Trophoblast cell (in vitro differentiated cells and primary cell): ENCODE measurements at regions not wholly inside any gene's neighbourhood (a gene's known extent, or its start where the extent isn't known, plus 50 kb on each side); places are given as distances from the start of the nearest gene placed in this dataset.

Source experiments
- DNase-seq, 2 donors: peaks; one replicate each; pipeline ENCODE4 v3.0.0-alpha.2; 2016
- H2AFZ ChIP-seq: 2 replicates; pipeline ENCODE4 v1.6.1; 2013; ENCODE audit warnings: low read length, moderate library complexity, mild to moderate bottlenecking; ENCODE audit not compliant: insufficient read depth, poor library complexity
- H2AK5ac ChIP-seq: 2 replicates; pipeline ENCODE4 v1.6.1; 2013; ENCODE audit warnings: mild to moderate bottlenecking, low read length
- H2BK120ac ChIP-seq: 2 replicates; pipeline ENCODE4 v1.6.1; 2013; ENCODE audit warnings: low read length, mild to moderate bottlenecking, moderate library complexity; ENCODE audit not compliant: insufficient read depth, poor library complexity
- H2BK12ac ChIP-seq: 2 replicates; pipeline ENCODE4 v1.6.1; 2013; ENCODE audit warnings: mild to moderate bottlenecking, low read length, moderate library complexity
- H2BK5ac ChIP-seq: 2 replicates; pipeline ENCODE4 v1.6.1; 2013; ENCODE audit warnings: low read length, low read depth, moderate library complexity, mild to moderate bottlenecking; ENCODE audit not compliant: poor library complexity
- H3K14ac ChIP-seq: 2 replicates; pipeline ENCODE4 v1.6.1; 2013; ENCODE audit warnings: mild to moderate bottlenecking, low read length
- H3K18ac ChIP-seq: 2 replicates; pipeline ENCODE4 v1.6.1; 2013; ENCODE audit warnings: mild to moderate bottlenecking, low read length
- H3K23ac ChIP-seq: 2 replicates; pipeline ENCODE4 v1.6.1; 2013; ENCODE audit warnings: low read length
- H3K27ac ChIP-seq: 2 replicates; pipeline ENCODE4 v1.5.1; 2013; ENCODE audit warnings: low read depth, mild to moderate bottlenecking, inconsistent platforms, low read length, moderate library complexity
- H3K27me3 ChIP-seq: 2 replicates; pipeline ENCODE4 v1.6.1; 2013; ENCODE audit warnings: inconsistent platforms, mild to moderate bottlenecking, low read length, moderate library complexity; ENCODE audit not compliant: insufficient read depth
- H3K36me3 ChIP-seq, 2 experiments: 1 replicate in 1 of 2; 2 replicates in 1 of 2; pipeline ENCODE4 v1.6.1; 2013; ENCODE audit warnings: low read length in 2 of 2, mild to moderate bottlenecking in 2 of 2, moderate library complexity in 1 of 2; ENCODE audit not compliant: insufficient read depth in 2 of 2, control insufficient read depth in 1 of 2
- H3K4ac ChIP-seq: 2 replicates; pipeline ENCODE4 v1.6.1; 2013; ENCODE audit warnings: low read depth, mild to moderate bottlenecking, low read length, moderate library complexity
- H3K4me1 ChIP-seq, 2 experiments: 1 replicate in 1 of 2; 2 replicates in 1 of 2; pipeline ENCODE4 v1.6.1; 2013; ENCODE audit warnings: low read length in 2 of 2, mild to moderate bottlenecking in 2 of 2, moderate library complexity in 1 of 2; ENCODE audit not compliant: insufficient read depth in 2 of 2, control insufficient read depth in 1 of 2
- H3K4me2 ChIP-seq: 2 replicates; pipeline ENCODE4 v1.6.1; 2013; ENCODE audit warnings: inconsistent platforms, mild to moderate bottlenecking, low read length, moderate library complexity
- H3K4me3 ChIP-seq: 2 replicates; pipeline ENCODE4 v1.5.1; 2013; ENCODE audit warnings: mild to moderate bottlenecking, low read depth, low read length, inconsistent platforms
- H3K79me1 ChIP-seq: one replicate; pipeline ENCODE4 v1.6.1; 2013; ENCODE audit warnings: low read length
- H3K79me2 ChIP-seq: 2 replicates; pipeline ENCODE4 v1.6.1; 2013; ENCODE audit warnings: low read length, mild to moderate bottlenecking; ENCODE audit not compliant: control insufficient read depth, insufficient read depth, poor library complexity
- H3K9ac ChIP-seq: 2 replicates; pipeline ENCODE4 v1.6.1; 2013; ENCODE audit warnings: mild to moderate bottlenecking, low read length
- H3K9me3 ChIP-seq: 2 replicates; pipeline ENCODE4 v1.6.1; 2013; ENCODE audit warnings: low read depth, mild to moderate bottlenecking, control low read depth, inconsistent platforms, low read length; ENCODE audit not compliant: insufficient read depth
- H4K12ac ChIP-seq: 2 replicates; pipeline ENCODE4 v1.6.1; 2013; ENCODE audit warnings: low read depth, mild to moderate bottlenecking, low read length, moderate library complexity
- H4K8ac ChIP-seq: 2 replicates; pipeline ENCODE4 v1.6.1; 2013; ENCODE audit warnings: low read depth, mild to moderate bottlenecking, low read length, moderate library complexity
- H4K91ac ChIP-seq: one replicate; pipeline ENCODE4 v1.6.1; 2013; ENCODE audit warnings: low read depth, mild to moderate bottlenecking, low read length, moderate library complexity
- WGBS: extraction: QIAGEN DNeasy Blood & Tissue Kit; methylation state at CpG from one replicate; pipeline ENCODE4 v1.1.7; 2013; ENCODE audit warnings: missing lambda C conversion rate; ENCODE audit not compliant: insufficient read length, insufficient coverage; ENCODE audit errors: extremely low coverage; 5-methylcytosine and 5-hydroxymethylcytosine counted together

- H3K36me3 ChIP-seq, result no peaks in the 10 kb centered on the region
- H3K27ac ChIP-seq, result no peak overlapping the region
- no peak overlapping the region for H3K9ac ChIP-seq
- no peaks in the 10 kb centered on the region for H3K27me3 ChIP-seq
- no peak overlapping the region for H3K4ac ChIP-seq
- H4K8ac ChIP-seq, result no peak overlapping the region
- no peak overlapping the region for H3K14ac ChIP-seq
- DNase-seq, result peak in 1 of 2 donors; percentile 11
- no peak overlapping the region for H3K4me2 ChIP-seq
- no peak overlapping the region for H2BK120ac ChIP-seq
- no peaks in the 10 kb centered on the region for H3K9me3 ChIP-seq
- no peak overlapping the region for H2AFZ ChIP-seq
- H2BK5ac ChIP-seq, result no peak overlapping the region
- no peak overlapping the region for H3K4me3 ChIP-seq
- no peaks in the 10 kb centered on the region for H3K79me1 ChIP-seq
- no peak overlapping the region for H2AK5ac ChIP-seq
- no peak overlapping the region for H2BK12ac ChIP-seq
- H3K18ac ChIP-seq, result no peak overlapping the region
- H4K91ac ChIP-seq, result no peak overlapping the region
- no CpG with 5 or more reads among the region's 4 CpGs for WGBS
- H4K12ac ChIP-seq, result no peak overlapping the region
- H3K4me1 ChIP-seq, result no peaks in the 10 kb centered on the region
- H3K23ac ChIP-seq, result no peak overlapping the region
- H3K79me2 ChIP-seq, result no peaks in the 10 kb centered on the region
These were observed 71.2 kb upstream of the COX7C start for GRCh38 chr5:86546582-86546981.

GRCh38 chr5:86554638-86555037 is 63.1 kb upstream of the COX7C start:
- Histone ChIP-seq H3K18ac (no peak overlapping the region), H3K4me2 (no peak overlapping the region), H2BK12ac (no peak overlapping the region), H3K79me2 (no peaks in the 10 kb centered on the region), H3K27me3 (no peaks in the 10 kb centered on the region), H2BK120ac (no peak overlapping the region), H3K9ac (no peak overlapping the region), H2AK5ac (no peak overlapping the region), H2BK5ac (no peak overlapping the region), H4K12ac (no peak overlapping the region), H2AFZ (no peak overlapping the region), H4K8ac (no peak overlapping the region), H3K79me1 (no peaks in the 10 kb centered on the region), H3K9me3 (no peaks in the 10 kb centered on the region), H3K4me3 (no peak overlapping the region), H4K91ac (no peak overlapping the region), H3K14ac (no peak overlapping the region), H3K36me3 (no peaks in the 10 kb centered on the region), H3K4me1 (no peaks in the 10 kb centered on the region), H3K23ac (no peak overlapping the region), H3K27ac (no peak overlapping the region), H3K4ac (no peak overlapping the region)
- DNase-seq, result no peak
- no CpG with 5 or more reads among the region's 1 CpG for WGBS

- H3K9me3 ChIP-seq, result no peaks in the 10 kb centered on the region
- no peak overlapping the region for H3K14ac ChIP-seq
- no peak overlapping the region for H2AFZ ChIP-seq
- no peak overlapping the region for H4K8ac ChIP-seq
- no peak overlapping the region for H2BK5ac ChIP-seq
- H2BK12ac ChIP-seq, result no peak overlapping the region
- no peaks in the 10 kb centered on the region for H3K4me1 ChIP-seq
- H2BK120ac ChIP-seq, result no peak overlapping the region
- no peaks in the 10 kb centered on the region for H3K36me3 ChIP-seq
- H3K23ac ChIP-seq, result no peak overlapping the region
- H3K9ac ChIP-seq, result no peak overlapping the region
- H3K79me1 ChIP-seq, result no peaks in the 10 kb centered on the region
- no peak for DNase-seq
- no peak overlapping the region for H3K4me3 ChIP-seq
- no peaks in the 10 kb centered on the region for H3K27me3 ChIP-seq
- no peak overlapping the region for H3K27ac ChIP-seq
- no peak overlapping the region for H4K91ac ChIP-seq
- H3K79me2 ChIP-seq, result no peaks in the 10 kb centered on the region
- no peak overlapping the region for H3K4me2 ChIP-seq
- H2AK5ac ChIP-seq, result no peak overlapping the region
- no peak overlapping the region for H3K4ac ChIP-seq
- no peak overlapping the region for H3K18ac ChIP-seq
- no peak overlapping the region for H4K12ac ChIP-seq
These were observed 59.8 kb upstream of the COX7C start for GRCh38 chr5:86557920-86558319.

GRCh38 chr5:86565197-86565789 is 52.4 kb upstream of the COX7C start:
- no peak for DNase-seq

More at GRCh38 chr5:86565197-86565789, 52.4 kb upstream of the COX7C start:
- no CpG with 5 or more reads among the region's 8 CpGs for WGBS
- Histone ChIP-seq H3K4me3 (no peak overlapping the region), H3K4me2 (no peak overlapping the region), H4K8ac (no peak overlapping the region), H2BK5ac (no peak overlapping the region), H3K14ac (no peak overlapping the region), H3K9ac (no peak overlapping the region), H4K12ac (no peak overlapping the region), H2BK12ac (no peak overlapping the region), H3K4me1 (peaks cover 0 to 2% of the 10 kb centered on the region in 2 experiments), H3K23ac (no peak overlapping the region), H3K9me3 (peaks cover 2% of the 10 kb centered on the region), H3K36me3 (no peaks in the 10 kb centered on the region), H3K79me2 (no peaks in the 10 kb centered on the region), H3K27ac (no peak overlapping the region), H4K91ac (no peak overlapping the region), H2BK120ac (no peak overlapping the region), H3K79me1 (no peaks in the 10 kb centered on the region), H3K18ac (no peak overlapping the region), H3K27me3 (no peaks in the 10 kb centered on the region), H3K4ac (no peak overlapping the region), H2AFZ (no peak overlapping the region), H2AK5ac (no peak overlapping the region)
